Activated CD8-positive, alpha-beta memory T cell treated with anti-CD3 and anti-CD28 coated beads for 4 hours (primary cell): ENCODE measurements at regions not wholly inside any gene's neighbourhood (a gene's known extent, or its start where the extent isn't known, plus 50 kb on each side); places are given as distances from the start of the nearest gene placed in this dataset.

Experiments
- DNase-seq, 2 donors: peaks; one replicate each; pipeline ENCODE4 v3.0.0-alpha.2; 2020; ENCODE audit warnings: low read depth in 2 of 2

DNA sequence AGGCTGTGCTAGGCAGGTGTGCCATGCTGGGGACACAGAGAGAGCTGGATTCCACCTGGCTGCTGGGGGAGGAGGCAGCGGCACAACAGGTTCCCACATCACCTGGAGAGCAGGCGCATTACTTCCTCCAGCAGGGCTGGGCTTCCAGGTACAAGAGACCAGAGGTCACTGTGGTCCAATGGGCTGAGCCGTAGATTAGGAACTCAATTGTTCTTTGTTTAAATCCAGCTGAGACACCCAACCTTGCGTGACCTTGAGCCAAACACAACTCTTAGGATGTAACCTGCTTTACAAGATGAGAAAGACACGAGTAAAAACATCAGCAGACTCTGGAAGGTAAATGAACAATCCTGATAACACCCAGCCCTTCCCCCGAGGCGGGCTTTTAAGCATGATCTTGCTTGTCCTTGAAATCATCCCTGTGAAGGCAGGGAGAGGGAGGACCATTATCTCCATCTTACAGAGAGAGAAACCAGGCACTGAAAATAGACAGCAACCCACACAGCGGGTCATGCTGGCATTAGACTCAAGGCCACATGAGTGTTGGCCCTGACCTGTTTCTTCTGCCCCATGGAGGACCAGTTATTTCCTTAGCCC, 216.5 kb upstream of the RREB1 start:
- DNase-seq: no peak

DNA sequence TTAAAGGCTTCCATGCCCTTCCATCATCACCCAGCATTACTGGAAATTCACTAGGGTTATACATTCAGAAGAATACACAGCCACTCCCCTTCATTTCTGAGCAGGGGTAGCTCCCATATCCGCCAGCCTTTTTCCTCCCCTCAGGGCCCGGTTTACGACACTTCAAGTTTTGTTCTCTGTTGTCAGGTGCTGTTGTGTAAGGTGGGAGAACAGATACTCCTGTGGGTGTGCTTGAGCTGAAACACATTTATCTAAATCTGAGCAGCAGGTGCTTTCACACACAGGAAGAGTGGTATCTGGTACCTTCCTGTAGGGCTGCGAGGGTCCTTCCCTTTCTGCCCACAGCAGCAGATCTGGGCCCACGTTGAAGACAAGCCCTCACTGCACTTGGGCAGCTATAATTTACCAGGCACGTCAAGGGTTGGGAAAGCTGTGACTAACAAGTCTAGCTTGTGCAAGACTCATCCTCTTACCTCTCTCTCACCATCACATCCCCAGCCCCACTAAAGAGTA, 215.8 kb upstream of the RREB1 start:
- no peak for DNase-seq

DNA sequence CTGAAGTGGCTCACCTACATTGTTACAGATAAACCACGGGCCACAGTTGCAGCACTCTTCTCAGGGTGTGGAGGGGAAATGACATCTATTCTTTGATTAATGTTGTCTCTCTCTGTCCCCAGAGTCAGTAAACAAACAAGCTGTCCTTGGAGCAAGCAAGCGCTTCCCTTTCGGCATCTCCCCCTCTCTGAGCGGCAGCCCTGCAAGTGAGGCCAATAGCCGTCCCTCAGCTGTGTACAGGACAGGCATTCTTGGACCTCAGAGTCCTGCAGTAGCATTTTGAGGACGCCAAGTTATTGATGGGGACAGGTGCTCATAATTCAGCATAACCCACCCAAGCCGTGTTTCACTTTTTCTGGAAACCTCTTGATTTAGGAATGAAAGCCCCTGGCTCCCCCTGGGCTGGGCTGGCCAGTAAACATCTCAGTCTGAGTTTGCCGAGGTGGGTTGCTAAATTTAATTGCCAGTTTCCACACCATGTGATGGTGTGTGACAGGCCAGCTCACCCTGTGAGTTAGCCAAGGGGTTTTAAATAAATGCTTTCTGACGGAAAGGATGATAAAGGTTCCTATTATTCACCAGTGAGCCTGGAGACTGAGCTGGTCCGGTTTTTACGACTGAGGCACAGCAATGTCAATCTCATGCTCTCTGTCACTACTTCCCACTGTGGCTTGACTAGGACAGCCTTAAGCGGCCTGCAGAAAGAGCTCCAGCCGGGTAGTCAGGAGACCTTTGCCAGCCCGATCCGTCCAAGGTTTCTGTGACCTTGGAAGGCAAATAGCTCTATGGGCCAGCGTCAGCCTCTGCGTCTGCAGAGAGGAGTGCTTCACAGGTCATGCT, 214.8 kb upstream of the RREB1 start:
- DNase-seq: no peak

DNA sequence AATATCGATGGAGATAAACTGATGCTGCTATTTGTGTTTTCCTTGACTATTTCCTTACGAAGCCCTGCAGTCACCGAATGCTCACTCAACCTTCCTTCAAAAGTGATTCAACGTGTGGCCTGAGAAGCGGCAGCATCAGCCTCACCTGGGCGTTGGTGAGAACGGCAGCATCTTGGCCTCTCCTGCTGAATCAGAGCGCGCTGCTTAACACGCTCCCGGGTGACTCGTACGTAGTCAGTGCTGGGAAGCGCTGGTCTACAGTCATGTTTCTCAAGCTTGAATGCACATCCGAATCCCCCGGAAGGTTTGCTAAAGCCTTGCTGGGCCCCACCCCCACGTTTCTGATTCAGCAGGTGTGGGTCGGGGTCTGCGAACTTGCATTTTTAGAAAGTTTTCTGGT, 214.1 kb upstream of the RREB1 start:
- no peak for DNase-seq

DNA sequence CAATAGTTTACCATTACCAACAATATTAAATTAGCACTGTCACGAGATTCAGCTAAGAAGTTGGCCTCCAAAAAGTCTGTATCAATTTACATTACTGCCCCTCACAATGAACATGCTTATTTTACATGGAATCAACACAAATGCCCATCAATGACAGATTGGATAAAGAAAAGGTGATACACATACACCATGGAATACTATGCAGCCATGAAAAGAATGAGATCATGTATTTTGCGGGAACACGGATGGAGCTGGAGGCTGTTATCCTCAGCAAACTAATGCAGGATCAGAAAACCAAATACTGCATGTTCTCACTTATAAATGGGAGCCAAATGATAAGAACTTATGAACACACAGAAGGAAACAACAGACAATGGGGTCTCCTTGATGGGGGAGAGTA, 211.8 kb upstream of the RREB1 start:
- no peak for DNase-seq

DNA sequence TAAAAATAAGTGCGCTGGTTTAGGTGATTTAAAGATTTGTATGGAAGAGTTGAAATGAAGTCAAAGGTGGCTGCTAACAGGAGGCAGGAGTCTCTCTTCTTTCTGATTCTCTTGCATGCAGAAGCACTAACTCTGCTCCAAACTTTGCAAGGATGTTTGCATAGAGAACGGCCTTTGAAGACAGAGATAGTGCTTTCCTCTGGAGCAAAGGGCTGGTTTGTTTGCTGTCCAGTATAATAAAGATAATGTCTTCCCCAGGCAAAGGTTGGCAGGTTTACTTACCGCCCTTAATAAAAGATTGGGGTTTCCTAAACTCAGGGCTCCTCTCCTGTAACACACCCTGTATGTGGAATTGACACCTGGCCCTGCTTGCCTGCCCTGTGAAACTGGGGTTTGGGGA, 210.6 kb upstream of the RREB1 start:
- no peak for DNase-seq

DNA sequence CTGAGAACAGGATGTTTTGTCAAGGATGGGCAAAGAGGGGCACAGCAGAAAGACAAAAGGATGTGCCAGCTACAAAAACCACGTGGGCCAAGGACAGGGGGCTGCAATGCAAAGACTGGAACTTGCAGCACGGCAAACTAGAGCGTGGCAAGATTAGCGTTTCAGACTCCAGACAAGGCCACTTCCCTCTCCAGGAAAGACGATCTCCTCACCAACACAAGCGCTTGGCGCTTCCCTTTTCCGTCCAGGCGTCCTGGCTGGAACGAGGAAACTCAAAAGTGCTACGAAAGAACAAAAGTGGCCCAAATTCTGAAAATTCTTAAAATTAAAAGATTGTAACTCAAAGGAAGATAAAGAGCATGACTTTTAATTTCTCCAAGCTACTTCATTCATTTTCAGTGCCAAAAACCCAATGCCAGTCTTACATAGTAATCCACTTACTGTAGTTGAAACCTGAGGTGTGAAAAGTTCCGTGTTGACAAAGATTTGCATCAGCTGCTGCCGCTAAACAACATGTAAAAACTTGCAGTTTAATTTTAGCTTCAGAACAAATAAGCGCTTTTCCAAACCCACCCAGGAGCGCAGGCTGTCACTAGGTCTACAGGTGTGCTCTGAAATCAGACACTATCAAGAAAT, 207.1 kb upstream of the RREB1 start:
- no peak for DNase-seq

DNA sequence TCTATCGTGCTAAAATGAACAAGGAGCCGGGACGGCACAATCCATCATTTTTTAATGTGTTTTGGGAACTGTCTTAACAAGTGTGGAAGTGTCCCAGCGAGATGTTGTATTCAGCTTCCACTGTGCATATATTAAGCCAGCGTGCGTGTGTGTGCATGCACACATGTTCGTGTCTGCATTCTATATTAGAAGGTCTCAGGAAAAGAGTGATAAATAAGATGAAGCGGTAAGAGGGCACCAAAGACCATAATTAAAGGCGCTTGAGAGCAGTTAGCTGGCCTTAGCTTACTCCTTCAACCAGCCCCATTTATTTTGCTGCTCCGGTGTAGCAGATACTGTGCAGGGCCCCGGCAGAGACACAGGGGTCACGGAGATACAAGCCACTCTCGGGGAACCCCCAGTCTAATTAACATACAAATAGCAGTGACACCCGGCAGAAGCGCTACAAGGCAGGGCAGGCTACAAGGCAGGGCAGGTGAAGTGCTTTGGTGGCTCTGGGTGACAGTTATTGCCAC, 206.5 kb upstream of the RREB1 start:
- DNase-seq: no peak

DNA sequence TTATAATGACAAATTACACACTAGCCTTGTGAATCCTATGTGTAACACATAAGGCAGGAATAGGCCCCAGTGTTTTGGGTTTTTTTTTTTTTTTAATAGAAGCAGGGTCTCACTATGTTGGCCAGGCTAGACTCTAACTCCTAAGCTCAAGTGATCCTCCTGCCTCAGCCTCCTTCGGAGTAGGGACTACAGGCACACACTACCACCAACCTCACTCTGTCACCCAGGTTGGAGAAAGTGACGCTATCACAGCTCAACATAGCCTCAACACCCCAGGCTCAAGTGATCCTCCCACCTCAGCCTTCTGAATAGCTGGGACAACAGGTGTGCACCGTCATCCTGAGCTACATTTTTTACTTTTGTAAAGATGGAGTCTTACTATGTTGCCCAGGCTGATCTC, 205.8 kb upstream of the RREB1 start:
- DNase-seq: no peak

DNA sequence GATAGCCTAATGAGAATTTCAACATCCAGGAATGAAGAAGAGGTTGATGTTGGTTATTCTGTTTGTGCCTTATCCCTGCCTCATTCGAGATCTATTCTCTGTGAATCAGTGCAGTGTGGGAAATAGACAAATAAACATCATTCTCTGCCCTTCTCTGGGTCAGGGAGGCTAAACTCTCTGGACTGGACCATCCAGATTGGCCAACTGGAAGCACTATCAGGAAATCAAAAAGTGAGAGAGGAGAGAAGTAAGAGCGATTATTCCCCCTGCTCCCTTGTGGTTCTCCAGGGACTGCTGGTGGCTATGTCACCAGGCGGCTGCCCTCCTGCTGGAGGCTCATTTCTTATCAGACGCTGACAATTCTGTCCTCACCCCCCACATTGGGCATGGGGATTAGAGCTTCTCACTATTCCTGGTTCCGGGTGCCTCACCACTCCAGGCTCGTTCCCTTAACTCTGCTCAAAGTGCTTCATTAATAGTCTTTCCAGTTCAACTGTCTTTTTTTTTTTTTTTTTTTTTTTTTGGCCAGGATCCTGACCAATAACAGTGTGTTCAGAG, 201.7 kb upstream of the RREB1 start:
- DNase-seq: no peak

DNA sequence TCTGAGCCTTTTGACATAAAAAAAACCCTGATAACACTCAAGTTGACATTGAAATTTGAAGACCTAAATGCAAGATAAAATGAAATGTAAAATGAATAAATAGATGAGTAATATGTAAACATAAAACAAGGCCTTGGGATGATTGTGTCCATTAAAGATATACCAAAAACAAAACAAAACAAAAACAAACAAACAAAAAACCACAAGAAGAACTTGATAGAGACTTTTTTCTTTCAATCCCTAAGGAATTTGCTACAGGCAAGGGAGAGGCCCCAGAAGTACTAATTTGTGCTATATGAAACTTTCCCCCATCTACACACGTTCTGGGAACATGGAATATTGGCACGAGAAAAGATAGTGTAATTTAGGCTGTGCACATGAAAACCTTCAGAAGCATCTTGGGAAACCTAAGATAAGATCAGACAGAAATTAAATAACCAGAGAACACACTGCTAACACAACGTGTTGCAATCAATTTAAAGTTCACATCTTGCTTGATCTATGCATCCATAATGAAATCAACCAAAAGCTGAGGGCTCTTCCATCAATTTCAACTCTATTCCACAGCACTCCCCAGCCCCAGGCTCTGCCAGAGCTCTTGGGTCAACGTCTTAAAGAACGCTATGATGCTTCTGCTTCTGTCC, 201.1 kb upstream of the RREB1 start:
- no peak for DNase-seq

DNA sequence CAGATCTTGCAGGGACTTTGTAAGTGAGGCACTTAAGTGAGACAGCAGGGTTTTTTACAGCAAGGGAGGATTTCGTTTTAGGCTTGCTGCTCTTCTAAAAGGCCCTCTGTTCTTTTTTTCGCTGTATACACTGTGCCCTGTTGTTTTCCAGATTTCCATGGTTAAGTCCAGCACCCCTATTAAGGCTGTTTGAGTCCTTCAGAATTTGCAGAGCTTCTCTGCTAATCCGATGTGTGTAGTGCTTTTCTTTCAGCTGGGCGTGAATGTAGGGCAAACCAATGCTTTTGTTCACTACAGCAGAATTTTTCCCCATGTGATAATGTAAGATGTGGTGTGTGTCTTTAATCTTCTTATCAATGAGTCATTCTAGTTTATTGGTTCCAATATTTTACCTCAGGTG, 200.5 kb upstream of the RREB1 start:
- DNase-seq: no peak

DNA sequence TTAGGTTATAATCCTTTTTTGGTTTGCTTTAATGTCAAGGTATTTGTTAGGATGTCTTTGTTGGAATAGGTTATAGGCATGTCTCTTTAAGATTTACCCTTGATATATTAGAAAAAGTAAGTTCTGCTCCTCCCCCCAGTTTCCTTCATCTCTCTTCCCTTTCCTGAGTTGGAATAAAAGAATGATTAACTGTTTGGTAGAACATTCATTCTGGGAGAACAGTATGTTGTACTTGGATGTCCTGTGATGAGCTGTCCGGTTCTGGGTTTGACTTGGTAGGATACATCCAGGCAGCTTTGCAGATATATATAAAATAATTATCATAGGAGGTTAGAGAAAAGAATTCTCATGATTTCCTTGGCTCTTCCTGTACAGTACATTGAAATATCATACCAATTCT, 199.6 kb upstream of the RREB1 start:
- DNase-seq: no peak

DNA sequence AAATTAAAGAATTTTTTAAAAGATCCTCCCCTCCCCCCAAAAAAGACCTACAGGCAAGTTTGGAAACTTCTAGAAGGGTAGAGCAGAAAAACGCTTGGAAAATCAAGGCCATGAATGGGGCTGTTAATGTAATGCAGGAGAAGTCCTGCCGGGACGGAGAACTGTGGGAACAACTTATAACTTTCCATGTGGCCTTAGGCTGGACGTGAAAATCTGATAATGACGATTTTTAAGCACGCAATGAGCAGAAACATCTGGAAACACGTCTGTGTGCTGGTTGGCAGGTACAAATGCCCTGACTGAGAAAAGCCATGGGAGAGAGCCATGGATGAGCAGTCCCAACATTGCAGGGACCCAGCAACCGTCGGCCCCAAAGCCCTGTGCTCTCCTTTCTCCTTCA, 198.7 kb upstream of the RREB1 start:
- DNase-seq: no peak

DNA sequence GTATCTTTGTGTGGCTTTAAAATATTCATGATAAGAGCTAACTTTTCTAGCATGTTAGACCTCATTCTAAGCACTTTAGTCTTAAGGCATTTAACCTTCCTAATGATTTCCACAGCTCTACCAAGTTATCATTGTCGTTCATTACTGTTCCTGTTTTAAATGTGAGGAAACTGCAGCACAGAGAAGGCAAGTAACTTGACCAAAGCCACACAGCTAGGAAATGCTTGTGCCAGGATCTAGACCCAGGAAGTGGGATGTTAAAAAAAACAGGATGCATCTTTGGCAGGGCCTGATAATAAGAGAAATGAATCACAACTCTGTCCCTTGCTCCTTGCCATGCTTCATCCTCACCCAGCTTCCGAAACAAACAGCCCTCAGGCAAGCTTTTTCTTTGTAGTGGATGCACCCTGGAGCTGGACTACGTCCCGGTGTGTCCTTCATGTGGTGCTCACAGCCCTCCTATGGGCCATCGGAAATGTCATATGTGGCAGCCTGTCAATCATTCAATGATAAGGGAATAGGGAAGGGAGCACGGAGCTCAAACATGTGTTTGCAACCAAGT, 196.9 kb upstream of the RREB1 start:
- no peak for DNase-seq

DNA sequence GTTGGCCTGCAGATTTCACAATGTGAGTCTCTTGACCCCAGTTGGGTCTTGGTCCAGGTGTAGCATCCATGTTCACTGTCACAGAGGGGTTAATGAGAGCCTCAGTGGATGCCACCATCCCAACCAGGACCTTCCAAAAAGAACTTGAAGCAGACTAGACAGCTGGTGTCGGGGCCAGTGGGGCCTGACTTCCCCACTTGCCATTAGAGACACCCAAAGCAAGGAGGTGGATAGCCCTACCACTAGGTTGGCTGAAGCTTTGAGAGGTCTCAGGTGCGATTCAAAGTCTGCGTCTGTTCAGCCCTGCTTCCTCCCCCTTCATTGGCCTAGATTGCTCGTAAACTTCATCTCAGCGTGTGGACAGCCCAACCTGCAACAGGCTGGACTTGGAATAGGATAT, 196.4 kb upstream of the RREB1 start:
- no peak for DNase-seq

DNA sequence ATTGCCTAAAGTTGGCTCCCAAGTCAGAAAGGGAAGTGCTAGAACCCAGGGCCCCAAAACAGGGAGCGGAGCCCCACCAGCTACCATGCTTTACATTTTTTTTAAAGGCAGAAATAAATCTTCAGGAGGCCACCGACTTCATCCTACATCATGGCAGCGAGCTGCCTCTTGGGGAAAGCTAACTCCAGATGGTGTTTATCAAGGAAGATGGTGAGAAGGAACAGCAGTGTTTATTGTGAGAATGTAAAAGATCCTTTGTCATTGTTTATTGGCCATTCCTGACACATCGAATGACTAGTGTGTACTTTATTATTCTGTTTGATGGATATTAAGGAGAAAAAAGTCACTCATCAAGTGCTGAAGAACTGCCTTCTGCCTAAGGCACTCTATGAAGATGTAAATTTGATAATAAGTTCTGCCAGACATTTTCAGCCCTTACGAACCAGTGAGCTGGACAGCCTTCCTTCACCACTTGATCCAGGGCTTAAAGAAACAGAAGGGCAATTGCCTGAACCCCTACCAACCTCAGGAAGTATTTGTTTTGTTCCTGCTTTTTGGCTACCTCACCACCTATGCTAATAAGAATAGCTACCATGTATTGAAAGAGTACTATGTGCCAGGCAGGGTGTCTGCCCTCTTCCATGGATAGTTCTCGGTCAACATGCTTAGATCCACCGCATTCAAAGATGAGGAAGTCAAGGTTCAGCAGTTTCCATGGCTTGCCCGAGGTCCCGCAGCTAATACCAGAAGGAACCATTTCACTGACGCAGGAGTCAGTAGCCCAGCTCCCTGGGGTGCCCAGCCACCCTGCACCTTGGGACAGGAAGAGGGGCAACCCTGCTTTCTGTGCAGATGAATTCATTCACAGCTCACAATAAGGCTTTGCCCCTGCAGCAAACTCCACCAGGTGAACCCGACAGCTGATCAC, 194.7 kb upstream of the RREB1 start:
- no peak for DNase-seq

DNA sequence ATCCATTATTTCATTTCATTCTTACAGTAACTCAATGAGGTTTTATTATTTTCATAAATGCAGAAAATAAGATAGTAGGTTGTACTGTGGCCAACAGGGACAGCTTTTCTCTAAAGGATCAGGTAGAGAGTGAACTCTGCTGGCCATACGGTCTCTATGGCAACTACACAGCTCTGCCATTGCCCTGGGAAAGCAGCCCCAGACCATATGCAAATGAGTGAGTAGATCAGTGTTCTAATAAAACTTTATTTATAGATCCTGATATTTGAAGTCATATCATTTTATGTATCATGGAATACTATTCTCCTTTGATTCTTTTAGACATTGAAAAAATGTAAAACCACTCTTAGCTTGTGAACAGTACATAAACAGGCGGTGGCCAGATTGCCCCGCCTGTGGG, 192.5 kb upstream of the RREB1 start:
- DNase-seq: no peak

DNA sequence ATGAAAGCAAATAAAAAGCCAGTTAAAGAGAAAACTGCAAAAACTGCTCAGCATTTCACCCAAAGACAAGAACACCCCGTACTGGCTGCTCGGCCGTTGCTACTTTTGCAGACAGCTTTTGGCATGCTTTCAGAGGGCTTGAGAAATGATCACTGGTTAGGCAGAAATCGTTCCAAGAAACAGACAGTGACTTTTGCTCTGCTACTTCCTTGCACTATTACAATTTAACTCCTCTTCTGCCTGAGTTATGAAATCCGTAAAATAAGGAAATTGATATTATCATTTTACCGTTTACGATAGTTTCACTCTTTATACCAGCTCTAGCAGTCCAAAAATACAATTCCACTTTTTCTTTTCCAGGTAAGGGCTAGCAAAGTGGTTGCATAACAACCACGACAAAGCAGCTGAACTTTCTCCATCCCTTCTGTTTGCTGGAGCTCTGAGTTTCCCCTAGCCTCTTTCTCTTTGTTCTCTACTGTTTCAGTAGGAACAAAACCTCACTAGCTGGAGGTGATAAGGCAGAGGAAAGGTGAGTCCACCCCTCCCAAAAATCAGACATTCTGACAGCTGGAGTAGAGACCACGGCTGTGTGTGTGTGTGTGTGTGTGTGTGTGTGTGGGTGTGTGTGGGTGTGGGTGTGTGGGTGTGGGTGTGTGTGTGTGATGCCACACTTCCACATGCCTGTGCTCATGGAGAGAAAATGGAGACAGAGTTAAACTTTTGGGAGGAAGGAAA, 191.8 kb upstream of the RREB1 start:
- no peak for DNase-seq

DNA sequence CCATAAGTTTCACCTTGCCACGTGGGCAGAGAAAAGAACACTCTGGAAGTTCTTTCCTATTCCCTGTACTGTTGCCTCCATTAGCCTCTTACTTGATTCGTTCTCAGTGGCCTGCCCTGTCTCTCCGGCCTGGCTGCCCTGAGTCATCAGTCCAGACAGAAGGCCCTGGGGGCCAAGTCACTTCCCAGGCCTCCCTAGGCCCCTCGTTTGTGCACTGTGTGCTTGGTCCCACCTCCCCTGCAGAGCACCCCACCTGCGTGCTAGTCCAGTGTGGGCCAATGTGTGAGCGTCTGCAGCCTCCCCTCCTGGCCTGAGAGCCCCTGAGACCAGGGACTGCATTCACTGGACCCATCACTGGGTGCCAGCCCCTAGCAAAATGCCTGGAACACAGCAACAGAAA, 191.2 kb upstream of the RREB1 start:
- DNase-seq: no peak
